IPS-18c (cell line): ENCODE measurements at regions not wholly inside any gene's neighbourhood (a gene's known extent, or its start where the extent isn't known, plus 50 kb on each side); places are given as distances from the start of the nearest gene placed in this dataset.

Experiments used
- H3K4me3 ChIP-seq: 2 replicates; pipeline ENCODE4 v1.7.0; 2013; ENCODE audit warnings: low read depth, mild to moderate bottlenecking, low read length, moderate library complexity; ENCODE audit not compliant: insufficient read depth
- H3K9me3 ChIP-seq: one replicate; pipeline ENCODE4 v1.6.1; 2013; ENCODE audit warnings: mild to moderate bottlenecking, low read length, moderate library complexity; ENCODE audit not compliant: control insufficient read depth, insufficient read depth

- Histone ChIP-seq H3K4me3 (no peak overlapping the region), H3K9me3 (no peaks in the 10 kb centered on the region)
These were observed 217.7 kb downstream of the ABHD5 start for GRCh38 chr3:43908456-43908855.

- no peak overlapping the region for H3K4me3 ChIP-seq
These were observed 218.4 kb downstream of the ABHD5 start for GRCh38 chr3:43909149-43909548.

GRCh38 chr3:43910750-43911149 lies 220.0 kb downstream of the ABHD5 start:
- Histone ChIP-seq H3K4me3 (no peak overlapping the region), H3K9me3 (no peaks in the 10 kb centered on the region)

More at GRCh38 chr3:43909149-43909548, 218.4 kb downstream of the ABHD5 start:
- no peaks in the 10 kb centered on the region for H3K9me3 ChIP-seq

- H3K9me3 ChIP-seq, result peaks cover 2% of the 10 kb centered on the region
- H3K4me3 ChIP-seq, result no peak overlapping the region
These were observed 222.6 kb downstream of the ABHD5 start for GRCh38 chr3:43913036-43913948.

- H3K9me3 ChIP-seq, result peaks cover 2% of the 10 kb centered on the region
- no peak overlapping the region for H3K4me3 ChIP-seq
These were observed 223.5 kb downstream of the ABHD5 start for GRCh38 chr3:43914269-43914668.

GRCh38 chr3:43915546-43915945 lies 224.8 kb downstream of the ABHD5 start:
- Histone ChIP-seq H3K9me3 (peaks cover 2% of the 10 kb centered on the region), H3K4me3 (no peak overlapping the region)

GRCh38 chr3:43917361-43917760 lies 226.6 kb downstream of the ABHD5 start:
- no peak overlapping the region for H3K4me3 ChIP-seq
- H3K9me3 ChIP-seq, result peaks cover 2% of the 10 kb centered on the region

- Histone ChIP-seq H3K4me3 (no peak overlapping the region), H3K9me3 (peaks cover 4% of the 10 kb centered on the region)
These were observed 228.3 kb downstream of the ABHD5 start for GRCh38 chr3:43919029-43919428.

- no peak overlapping the region for H3K4me3 ChIP-seq
These were observed 230.4 kb downstream of the ABHD5 start for GRCh38 chr3:43921056-43921648.

GRCh38 chr3:43922374-43922773 lies 231.6 kb downstream of the ABHD5 start:
- H3K4me3 ChIP-seq, result no peak overlapping the region
- H3K9me3 ChIP-seq, result peaks cover 4% of the 10 kb centered on the region

More at GRCh38 chr3:43921056-43921648, 230.4 kb downstream of the ABHD5 start:
- peaks cover 4% of the 10 kb centered on the region for H3K9me3 ChIP-seq

GRCh38 chr3:43923104-43923882 lies 232.6 kb downstream of the ABHD5 start:
- H3K4me3 ChIP-seq, result no peak overlapping the region
- H3K9me3 ChIP-seq, result peaks cover 2% of the 10 kb centered on the region

GRCh38 chr3:43926055-43926454 lies 235.3 kb downstream of the ABHD5 start:
- Histone ChIP-seq H3K9me3 (peaks cover 2% of the 10 kb centered on the region), H3K4me3 (no peak overlapping the region)

GRCh38 chr3:43932921-43933320 lies 242.2 kb downstream of the ABHD5 start:
- H3K4me3 ChIP-seq, result no peak overlapping the region
- no peaks in the 10 kb centered on the region for H3K9me3 ChIP-seq

GRCh38 chr3:43948013-43948412 lies 257.3 kb downstream of the ABHD5 start:
- Histone ChIP-seq H3K4me3 (no peak overlapping the region), H3K9me3 (peaks cover 3% of the 10 kb centered on the region)

- Histone ChIP-seq H3K9me3 (peaks cover 3% of the 10 kb centered on the region), H3K4me3 (no peak overlapping the region)
These were observed 258.9 kb downstream of the ABHD5 start for GRCh38 chr3:43949594-43949993.

- H3K4me3 ChIP-seq, result no peak overlapping the region
- H3K9me3 ChIP-seq, result no peaks in the 10 kb centered on the region
These were observed 260.0 kb downstream of the ABHD5 start for GRCh38 chr3:43950775-43951174.

GRCh38 chr3:43951813-43952212 lies 261.1 kb downstream of the ABHD5 start:
- no peak overlapping the region for H3K4me3 ChIP-seq
- H3K9me3 ChIP-seq, result no peaks in the 10 kb centered on the region

- Histone ChIP-seq H3K9me3 (no peaks in the 10 kb centered on the region), H3K4me3 (no peak overlapping the region)
These were observed 262.6 kb downstream of the ABHD5 start for GRCh38 chr3:43953380-43953779.
